HG03432 (cell line): ENCODE measurements at regions not wholly inside any gene's neighbourhood (a gene's known extent, or its start where the extent isn't known, plus 50 kb on each side); places are given as distances from the start of the nearest gene placed in this dataset.

ENCODE experiments used
- ATAC-seq: cut with Tn5 transposase; IDR thresholded peaks from one replicate; pipeline ENCODE4 v1.9.1; 2021; ENCODE audit warnings: mild to moderate bottlenecking, moderate library complexity; ENCODE audit not compliant: unreplicated experiment

GRCh38 chr1:208880433-208881100 is 636.4 kb upstream of the PLXNA2 start:
- ATAC-seq: no peak

- ATAC-seq: no peak
Measured at GRCh38 chr1:208885060-208885459, 640.9 kb upstream of the PLXNA2 start.

GRCh38 chr1:208885650-208886049 is 641.5 kb upstream of the PLXNA2 start:
- no peak for ATAC-seq

GRCh38 chr1:208888376-208888775 is 644.2 kb upstream of the PLXNA2 start:
- no peak for ATAC-seq

DNA sequence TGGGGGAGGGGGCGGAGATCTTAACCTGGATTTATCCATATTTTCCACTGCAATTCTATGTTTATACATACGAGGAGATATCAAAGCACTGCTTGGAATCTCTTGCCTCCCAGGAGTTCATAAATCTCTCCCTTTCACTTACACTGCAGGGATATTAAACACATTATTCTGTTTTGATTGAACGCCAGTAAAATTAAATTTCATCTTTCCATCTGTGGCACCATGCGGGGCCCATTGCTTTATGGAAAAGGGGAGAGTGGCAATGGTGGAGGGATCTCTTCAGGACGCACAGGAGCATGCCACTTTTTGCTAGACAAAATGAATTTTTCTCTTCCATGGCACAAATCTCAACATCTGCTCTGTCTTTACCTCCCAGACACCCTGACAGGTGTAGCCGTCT is 648.0 kb upstream of the PLXNA2 start:
- ATAC-seq: no peak

DNA sequence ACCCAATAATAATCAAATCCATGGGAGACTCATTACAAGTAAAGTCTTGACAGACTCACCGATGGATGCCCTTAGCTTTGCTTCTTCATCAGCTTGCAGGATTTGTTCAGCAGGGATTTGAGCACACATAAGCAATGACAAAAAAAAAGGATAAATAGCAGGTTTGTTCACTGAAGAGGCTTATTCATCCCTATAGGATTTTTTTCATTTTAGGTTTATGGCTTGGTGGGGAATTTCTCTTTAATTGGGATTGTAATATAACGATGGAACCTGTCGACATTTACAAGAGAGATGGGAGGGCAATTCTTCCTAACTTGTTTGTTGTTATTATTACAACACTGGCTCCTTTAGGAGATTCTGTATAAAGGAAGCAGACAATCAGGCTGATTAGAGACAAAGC is 649.1 kb upstream of the PLXNA2 start:
- no peak for ATAC-seq

- ATAC-seq: no peak
Measured at GRCh38 chr1:208895181-208895580, 651.0 kb upstream of the PLXNA2 start.

DNA sequence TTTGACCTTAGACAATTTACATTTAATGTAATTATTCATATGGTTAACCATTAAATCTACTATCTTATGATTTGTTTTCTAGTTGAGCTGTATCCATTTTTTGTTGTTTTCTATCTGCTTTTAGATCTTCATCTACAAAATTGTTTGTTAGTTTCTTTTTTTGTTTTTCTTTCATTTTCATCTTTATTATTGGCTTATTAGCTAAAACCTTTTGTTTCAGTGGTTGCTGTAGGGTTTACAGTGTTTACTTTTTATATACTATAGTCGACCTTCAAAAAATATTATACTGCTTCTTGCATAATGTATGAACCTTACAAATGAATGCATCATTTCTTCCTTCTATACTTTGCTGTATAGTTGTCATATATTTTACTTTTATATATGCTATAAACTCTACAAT is 651.6 kb upstream of the PLXNA2 start:
- no peak for ATAC-seq

DNA sequence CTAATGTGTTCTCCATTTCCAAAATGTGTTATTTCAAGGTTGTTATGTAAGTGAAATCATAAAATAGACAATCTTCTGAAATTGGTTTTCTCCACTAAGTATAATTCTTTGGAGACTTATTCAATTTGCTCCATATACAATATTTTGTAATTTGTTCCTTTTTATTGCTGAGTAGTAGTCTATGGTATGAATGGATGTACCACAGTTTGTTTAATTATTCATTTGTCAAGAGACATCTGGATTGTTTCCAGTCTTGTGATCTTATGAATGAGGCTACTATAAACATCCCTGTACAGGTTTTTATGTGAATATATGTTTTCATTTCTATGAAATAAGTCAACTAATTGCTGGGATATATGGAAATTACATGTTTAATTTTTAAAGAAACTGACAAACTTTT is 652.6 kb upstream of the PLXNA2 start:
- no peak for ATAC-seq

- no peak for ATAC-seq
Measured at GRCh38 chr1:208899438-208899837, 655.3 kb upstream of the PLXNA2 start.

GRCh38 chr1:208903251-208903905 is 659.2 kb upstream of the PLXNA2 start:
- ATAC-seq: no peak

DNA sequence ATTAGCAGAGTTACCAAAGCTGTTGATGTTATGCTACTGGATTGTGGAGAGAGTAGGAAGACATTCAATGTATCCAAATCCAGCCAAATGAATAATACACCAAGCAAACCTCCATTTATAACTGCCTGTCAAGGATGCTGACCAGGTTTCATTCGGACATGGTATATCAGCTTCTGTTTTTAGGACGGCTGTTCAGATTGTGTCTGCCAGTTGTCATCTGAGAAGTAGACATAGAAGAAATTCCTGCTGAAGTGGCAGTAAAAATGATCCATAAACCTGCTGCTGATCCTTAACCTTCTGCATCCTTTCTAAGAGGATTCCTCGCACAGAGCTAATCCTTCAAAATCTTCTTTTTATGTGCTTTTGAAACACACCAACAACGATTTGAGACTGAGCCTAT is 663.6 kb upstream of the PLXNA2 start:
- no peak for ATAC-seq

- ATAC-seq: no peak
Measured at GRCh38 chr1:208909011-208909984, 665.1 kb upstream of the PLXNA2 start.

- no peak for ATAC-seq
Measured at GRCh38 chr1:208910161-208910560, 666.0 kb upstream of the PLXNA2 start.

- no peak for ATAC-seq
Measured at GRCh38 chr1:208917281-208917680, 666.2 kb upstream of the CAMK1G start.

GRCh38 chr1:208917723-208918122 is 665.8 kb upstream of the CAMK1G start:
- no peak for ATAC-seq

- no peak for ATAC-seq
Measured at GRCh38 chr1:208918160-208918559, 665.4 kb upstream of the CAMK1G start.

GRCh38 chr1:208919371-208919770 is 664.1 kb upstream of the CAMK1G start:
- ATAC-seq: no peak

DNA sequence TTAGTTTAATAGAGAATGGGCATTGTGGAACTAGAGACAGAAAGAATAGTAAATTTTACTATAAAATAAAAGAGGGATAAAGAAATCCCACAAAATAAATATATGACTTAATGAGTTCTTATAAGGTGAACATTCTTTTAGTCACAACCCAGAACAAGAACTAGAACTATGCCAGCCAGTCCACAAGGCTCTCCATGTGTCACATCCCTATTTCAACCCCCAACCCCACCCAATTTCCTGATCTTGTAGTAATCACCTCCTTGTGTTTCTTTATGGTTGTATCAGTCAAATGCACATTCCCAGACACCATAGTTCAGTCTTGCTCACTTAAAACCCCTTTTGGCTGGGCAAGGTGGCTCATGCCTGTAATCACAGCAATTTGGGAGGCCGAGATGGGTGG is 662.3 kb upstream of the CAMK1G start:
- no peak for ATAC-seq

- ATAC-seq: no peak
Measured at GRCh38 chr1:208923456-208923855, 660.1 kb upstream of the CAMK1G start.

DNA sequence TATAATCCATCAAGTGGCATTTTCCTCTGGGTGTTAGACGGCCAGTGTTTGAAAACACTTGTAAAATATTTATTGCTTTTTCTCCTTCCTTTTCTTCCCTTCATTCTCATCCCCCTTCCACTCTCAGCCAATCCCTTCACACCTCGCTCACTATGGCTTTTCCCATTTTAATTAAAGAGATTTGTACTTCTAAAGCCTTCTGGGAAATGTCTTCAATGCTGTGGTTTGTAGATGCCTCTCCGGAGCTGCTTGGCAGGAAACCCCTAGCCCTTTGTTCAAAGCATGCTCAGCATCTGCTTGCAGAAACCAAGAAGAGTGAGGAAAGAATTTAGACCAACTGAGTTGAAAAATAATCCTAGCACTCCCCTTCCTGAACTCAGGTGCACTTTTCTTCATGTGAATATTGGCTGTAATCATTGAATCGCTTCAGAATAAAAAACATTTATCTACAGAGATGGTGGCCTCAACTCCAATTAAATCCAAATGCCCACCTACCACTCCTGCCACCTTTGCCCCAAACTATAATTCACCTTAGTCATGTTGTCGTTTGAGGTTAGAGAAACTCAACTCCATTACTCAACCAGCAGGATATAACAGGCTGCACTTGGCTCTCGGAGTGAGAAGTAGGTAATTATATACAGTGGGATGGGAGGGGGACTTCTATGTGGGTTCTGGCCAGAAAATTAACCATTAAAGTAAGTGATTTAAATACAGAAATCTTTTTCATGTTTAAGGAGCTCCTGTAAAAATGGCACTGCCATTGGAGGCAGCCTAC is 659.4 kb upstream of the CAMK1G start:
- no peak for ATAC-seq
